ENCODE measurements at regions not wholly inside any gene's neighbourhood (a gene's known extent, or its start where the extent isn't known, plus 50 kb on each side); places are given as distances from the start of the nearest gene placed in this dataset.

GRCh38 chr11:122398851-122399250 is 256.7 kb upstream of the UBASH3B start:
- Histone ChIP-seq H3K9me3 (no peaks in the 10 kb centered on the region), H3K4me1 (no peaks in the 10 kb centered on the region), H3K4me3 (no peak overlapping the region), H3K27ac (no peak overlapping the region), H3K36me3 (no peaks in the 10 kb centered on the region), H3K27me3 (no peaks in the 10 kb centered on the region)
- intact Hi-C loops (cut with DNase I; ENCODE audit: low total_unique reads) = no loop called here
- no peak for TF ChIP-seq CTCF (IDR thresholded peaks at IDR 0.05)
- DNase-seq = no peak

- TF ChIP-seq CTCF (IDR thresholded peaks at IDR 0.05) = no peak
- H3K4me1 ChIP-seq = peaks cover 0 to 6% (median 0%) of the 10 kb centered on the region in 4 donors
- intact Hi-C loops (cut with DNase I; ENCODE audit: low total_unique reads) = no loop called here
Measured at GRCh38 chr11:122398167-122398566, 257.4 kb upstream of the UBASH3B start.

GRCh38 chr11:122395282-122395681 is 260.2 kb upstream of the UBASH3B start:
- H3K9me3 ChIP-seq = no peaks in the 10 kb centered on the region
- no peak for DNase-seq
- no peaks in the 10 kb centered on the region for H3K27me3 ChIP-seq
- intact Hi-C loops (cut with DNase I; ENCODE audit: low total_unique reads) = no loop called here
- no peak overlapping the region for H3K27ac ChIP-seq
- no peak for TF ChIP-seq CTCF (IDR thresholded peaks at IDR 0.05)
- H3K36me3 ChIP-seq = no peaks in the 10 kb centered on the region
- no peak overlapping the region for H3K4me3 ChIP-seq
- peaks cover 0 to 8% (median 0%) of the 10 kb centered on the region in 4 donors for H3K4me1 ChIP-seq

More at GRCh38 chr11:122398167-122398566, 257.4 kb upstream of the UBASH3B start:
- no peaks in the 10 kb centered on the region for H3K27me3 ChIP-seq
- H3K36me3 ChIP-seq = no peaks in the 10 kb centered on the region
- no peak for DNase-seq
- no peaks in the 10 kb centered on the region for H3K9me3 ChIP-seq
- no peak overlapping the region for H3K4me3 ChIP-seq
- no peak overlapping the region for H3K27ac ChIP-seq

- Histone ChIP-seq H3K36me3 (no peaks in the 10 kb centered on the region), H3K27ac (no peak overlapping the region), H3K4me1 (peaks cover 0 to 8% (median 0%) of the 10 kb centered on the region in 4 donors), H3K9me3 (no peaks in the 10 kb centered on the region), H3K27me3 (no peaks in the 10 kb centered on the region), H3K4me3 (no peak overlapping the region)
- TF ChIP-seq CTCF (IDR thresholded peaks at IDR 0.05) = no peak
- no peak for DNase-seq
- intact Hi-C loops (cut with DNase I; ENCODE audit: low total_unique reads) = no loop called here
Measured at GRCh38 chr11:122394313-122394712, 261.2 kb upstream of the UBASH3B start.

- Histone ChIP-seq H3K27ac (no peak overlapping the region), H3K4me1 (peaks cover 0 to 8% (median 0%) of the 10 kb centered on the region in 4 donors), H3K27me3 (no peaks in the 10 kb centered on the region), H3K9me3 (no peaks in the 10 kb centered on the region), H3K36me3 (no peaks in the 10 kb centered on the region), H3K4me3 (no peak overlapping the region)
- no peak for TF ChIP-seq CTCF (IDR thresholded peaks at IDR 0.05)
- DNase-seq = peak; percentile 22 to 66
- intact Hi-C loops (cut with DNase I; ENCODE audit: low total_unique reads) = no loop called here
Measured at GRCh38 chr11:122393209-122393860, 262.2 kb upstream of the UBASH3B start.

All from tibial artery (tissue), 4 donors.